T-cell (primary cell): ENCODE measurements at regions not wholly inside any gene's neighbourhood (a gene's known extent, or its start where the extent isn't known, plus 50 kb on each side); places are given as distances from the start of the nearest gene placed in this dataset.

Source experiments
- ATAC-seq, 4 experiments: fragments of 200-7000 bp in 3 of 4; fragments of 150-1000 bp in 1 of 4; cut with Tn5 transposase; replicated peaks in 1 of 4; 1 replicate in 3 of 4; 2 replicates in 1 of 4; pipeline ENCODE4 v1.10.0; 2021; ENCODE audit warnings: moderate library complexity in 3 of 4, mild to moderate bottlenecking in 2 of 4, moderate number of reproducible peaks in 1 of 4
- CTCF ChIA-PET, 2 donors: fragments of 300-600 bp; sonication (Branson Sonifier 250); formaldehyde crosslinking; loops; one replicate each; lab custom pipeline; 2022; ENCODE audit warnings: antibody characterized with exemption in 2 of 2; lab: Charles Lee
- POLR2A ChIA-PET, 2 donors: fragments of 300-600 bp; sonication (Branson Sonifier 250); formaldehyde crosslinking; loops; one replicate each; lab custom pipeline; 2022; ENCODE audit warnings: antibody characterized with exemption in 2 of 2; lab: Charles Lee
- DNase-seq, 35 experiments: peaks; one replicate each; pipeline versions ENCODE4 v3.0.0 to v3.0.0-alpha.2; 2013 to 2023
- H3K27ac ChIP-seq: one replicate; pipeline ENCODE4 v1.5.1; 2013; ENCODE audit warnings: low read length
- H3K27me3 ChIP-seq, 2 experiments: replicated peaks in 1 of 2; 1 replicate in 1 of 2; 2 replicates in 1 of 2; pipeline versions ENCODE4 v1.6.1 to v1.7.0; 2013; ENCODE audit warnings: low read length in 1 of 2, mixed read lengths in 1 of 2; ENCODE audit not compliant: control insufficient read depth in 2 of 2, insufficient read depth in 2 of 2; ENCODE audit errors: extremely low read depth in 1 of 2
- H3K36me3 ChIP-seq, 2 donors: 1 replicate in 1 of 2; 2 replicates in 1 of 2; pipeline versions ENCODE4 v1.6.1 to v1.7.0; 2013; ENCODE audit warnings: low read length in 1 of 2; ENCODE audit not compliant: control insufficient read depth in 2 of 2, insufficient read depth in 1 of 2; ENCODE audit errors: extremely low read depth in 1 of 2
- H3K4me1 ChIP-seq, 2 experiments: 1 replicate in 1 of 2; 2 replicates in 1 of 2; pipeline versions ENCODE4 v1.6.1 to v1.7.0; 2013; ENCODE audit warnings: low read length in 2 of 2, mixed read lengths in 1 of 2; ENCODE audit not compliant: insufficient read depth in 2 of 2, control insufficient read depth in 1 of 2; ENCODE audit errors: extremely low read depth in 1 of 2
- H3K4me3 ChIP-seq, 2 donors: 1 replicate in 1 of 2; 2 replicates in 1 of 2; pipeline versions ENCODE4 v1.5.1 to v1.7.0; 2013; ENCODE audit warnings: mild to moderate bottlenecking in 2 of 2, low read length in 1 of 2, moderate library complexity in 1 of 2; ENCODE audit not compliant: control insufficient read depth in 1 of 2; ENCODE audit errors: extremely low read depth in 1 of 2
- H3K9me3 ChIP-seq: 2 replicates; pipeline ENCODE4 v1.7.0; 2013
- H3K27ac Mint-ChIP-seq, 2 donors: one replicate each; pipeline ENCODE4 v1.8.0; 2020 to 2021; ENCODE audit warnings: mild to moderate bottlenecking in 2 of 2, mixed read lengths in 2 of 2
- H3K27me3 Mint-ChIP-seq, 2 donors: one replicate each; pipeline ENCODE4 v1.8.0; 2021 to 2022; ENCODE audit warnings: mixed read lengths in 2 of 2
- H3K36me3 Mint-ChIP-seq: one replicate; pipeline ENCODE4 v1.8.0; 2021; ENCODE audit warnings: mixed read lengths
- H3K4me1 Mint-ChIP-seq, 3 donors: one replicate each; pipeline ENCODE4 v1.8.0; 2020 to 2022; ENCODE audit warnings: mixed read lengths in 3 of 3, mild to moderate bottlenecking in 1 of 3
- H3K4me3 Mint-ChIP-seq, 3 donors: one replicate each; pipeline ENCODE4 v1.8.0; 2020 to 2022; ENCODE audit warnings: mild to moderate bottlenecking in 3 of 3, mixed read lengths in 3 of 3, moderate library complexity in 3 of 3
- H3K9me3 Mint-ChIP-seq, 3 donors: one replicate each; pipeline ENCODE4 v1.8.0; 2020 to 2022; ENCODE audit warnings: mixed read lengths in 3 of 3
- WGBS: methylation state at CpG from one replicate; pipeline ENCODE4 v1.1.5; 2013; ENCODE audit warnings: missing lambda C conversion rate; ENCODE audit not compliant: insufficient coverage; 5-methylcytosine and 5-hydroxymethylcytosine counted together

- DNase-seq, result no peak
- ATAC-seq, result no peak
- Mint-ChIP-seq H3K4me1 (no peaks in the 10 kb centered on the region), H3K27me3 (peaks cover 4 to 20% of the 10 kb centered on the region in 2 donors), H3K9me3 (peaks cover 0 to 4% (median 0%) of the 10 kb centered on the region in 3 donors), H3K27ac (no peak overlapping the region), H3K4me3 (no peak overlapping the region), H3K36me3 (no peaks in the 10 kb centered on the region)
- H3K36me3 ChIP-seq, result no peaks in the 10 kb centered on the region
- ChIA-PET POLR2A (no interaction called here), CTCF (no interaction called here)
- H3K4me3 ChIP-seq, result no peak overlapping the region
- H3K27ac ChIP-seq, result no peak overlapping the region
- H3K4me1 ChIP-seq, result no peaks in the 10 kb centered on the region
- WGBS, result 86% methylated on average over 14 of the region's 15 CpGs
- no peaks in the 10 kb centered on the region for H3K9me3 ChIP-seq
- H3K27me3 ChIP-seq, result peaks cover 0 to 21% of the 10 kb centered on the region in 2 experiments
These were observed 146.4 kb downstream of the ERMARD start for GRCh38 chr6:169897601-169898358.

- Histone ChIP-seq H3K27me3 (peaks cover 0 to 15% of the 10 kb centered on the region in 2 experiments), H3K36me3 (no peaks in the 10 kb centered on the region), H3K9me3 (no peaks in the 10 kb centered on the region), H3K4me1 (no peaks in the 10 kb centered on the region), H3K4me3 (no peak overlapping the region), H3K27ac (no peak overlapping the region)
- 86% methylated on average over 17 of the region's 17 CpGs for WGBS
- Mint-ChIP-seq H3K9me3 (peaks cover 0 to 4% (median 0%) of the 10 kb centered on the region in 3 donors), H3K4me3 (no peak overlapping the region), H3K27me3 (peaks cover 4 to 20% of the 10 kb centered on the region in 2 donors), H3K27ac (no peak overlapping the region), H3K4me1 (no peaks in the 10 kb centered on the region), H3K36me3 (no peaks in the 10 kb centered on the region)
- POLR2A ChIA-PET, result no interaction called here
- CTCF ChIA-PET, result no interaction called here
- ATAC-seq (no peak), DNase-seq (no peak)
These were observed 145.5 kb downstream of the ERMARD start for GRCh38 chr6:169896826-169897456.

GRCh38 chr6:169895926-169896761, 144.7 kb downstream of the ERMARD start:
- no peak for ATAC-seq

GRCh38 chr6:169895000-169895759, 143.8 kb downstream of the ERMARD start:
- 68% methylated on average over 5 of the region's 7 CpGs for WGBS
- Mint-ChIP-seq H3K9me3 (peaks cover 0 to 4% (median 0%) of the 10 kb centered on the region in 3 donors), H3K27me3 (peaks cover 4 to 20% of the 10 kb centered on the region in 2 donors), H3K4me3 (no peak overlapping the region), H3K4me1 (no peaks in the 10 kb centered on the region), H3K36me3 (no peaks in the 10 kb centered on the region), H3K27ac (no peak overlapping the region)
- Histone ChIP-seq H3K36me3 (no peaks in the 10 kb centered on the region), H3K27me3 (peaks cover 0 to 17% of the 10 kb centered on the region in 2 experiments), H3K4me3 (no peak overlapping the region), H3K4me1 (no peaks in the 10 kb centered on the region), H3K9me3 (no peaks in the 10 kb centered on the region), H3K27ac (no peak overlapping the region)
- ChIA-PET POLR2A (no interaction called here), CTCF (no interaction called here)
- no peak for ATAC-seq
- DNase-seq, result no peak

More at GRCh38 chr6:169895926-169896761, 144.7 kb downstream of the ERMARD start:
- no peaks in the 10 kb centered on the region for H3K36me3 ChIP-seq
- peaks cover 0 to 4% (median 0%) of the 10 kb centered on the region in 3 donors for H3K9me3 Mint-ChIP-seq
- no peaks in the 10 kb centered on the region for H3K4me1 ChIP-seq
- no peak overlapping the region for H3K27ac Mint-ChIP-seq
- ChIA-PET CTCF (no interaction called here), POLR2A (no interaction called here)
- DNase-seq, result no peak
- H3K27me3 Mint-ChIP-seq, result peaks cover 4 to 20% of the 10 kb centered on the region in 2 donors
- no peaks in the 10 kb centered on the region for H3K4me1 Mint-ChIP-seq
- 90% methylated on average over 13 of the region's 19 CpGs for WGBS
- no peak overlapping the region for H3K4me3 Mint-ChIP-seq
- H3K4me3 ChIP-seq, result no peak overlapping the region
- H3K36me3 Mint-ChIP-seq, result no peaks in the 10 kb centered on the region
- no peak overlapping the region for H3K27ac ChIP-seq
- peaks cover 0 to 15% of the 10 kb centered on the region in 2 experiments for H3K27me3 ChIP-seq
- no peaks in the 10 kb centered on the region for H3K9me3 ChIP-seq

DNA sequence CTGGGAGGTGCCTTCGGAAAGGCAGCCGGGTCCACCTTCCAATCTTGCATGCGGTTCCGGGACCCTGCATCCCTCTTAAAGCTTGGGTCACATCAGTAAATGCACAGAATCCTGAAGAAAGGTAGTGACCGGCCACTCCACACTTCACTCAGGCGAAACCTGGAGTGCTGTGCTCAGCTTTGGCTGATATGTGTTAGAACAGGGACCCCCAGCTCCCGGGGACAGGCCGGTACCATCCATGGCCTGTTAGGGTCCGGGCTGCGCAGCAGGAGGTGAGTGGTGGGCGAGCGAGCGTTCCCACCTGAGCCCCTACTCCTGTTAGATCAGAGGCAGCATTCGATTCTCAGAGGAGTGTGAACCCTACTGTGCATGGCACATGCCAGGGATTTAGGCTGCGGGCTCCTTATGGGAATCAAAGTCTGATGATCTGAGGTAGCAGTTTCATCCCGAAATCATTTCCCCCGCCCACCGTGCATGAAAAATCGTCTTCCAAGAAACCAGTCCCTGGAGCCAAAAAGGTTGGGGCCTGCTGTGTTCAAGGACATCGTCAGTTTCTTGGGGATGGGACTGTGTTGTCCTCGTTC, 143.0 kb downstream of the ERMARD start:
- no peak overlapping the region for H3K4me3 Mint-ChIP-seq
- Histone ChIP-seq H3K27me3 (peaks cover 0 to 13% of the 10 kb centered on the region in 2 experiments), H3K27ac (no peak overlapping the region), H3K4me1 (no peaks in the 10 kb centered on the region), H3K9me3 (no peaks in the 10 kb centered on the region), H3K4me3 (no peak overlapping the region), H3K36me3 (no peaks in the 10 kb centered on the region)
- ChIA-PET CTCF (no interaction called here), POLR2A (no interaction called here)
- no peaks in the 10 kb centered on the region for H3K36me3 Mint-ChIP-seq
- H3K4me1 Mint-ChIP-seq, result no peaks in the 10 kb centered on the region
- H3K27me3 Mint-ChIP-seq, result peaks cover 4 to 19% of the 10 kb centered on the region in 2 donors
- H3K9me3 Mint-ChIP-seq, result peaks cover 0 to 4% (median 0%) of the 10 kb centered on the region in 3 donors
- WGBS, result 83% methylated on average over 20 of the region's 21 CpGs
- no peak overlapping the region for H3K27ac Mint-ChIP-seq
- DNase-seq, result no peak
- ATAC-seq, result no peak
